H1 (cell line): ENCODE measurements at regions not wholly inside any gene's neighbourhood (a gene's known extent, or its start where the extent isn't known, plus 50 kb on each side); places are given as distances from the start of the nearest gene placed in this dataset.

Source experiments
- CTCF ChIA-PET: fragments of 300-600 bp; sonication (Branson Sonifier 250); formaldehyde crosslinking; loops from one replicate; lab custom pipeline; 2021; ENCODE audit not compliant: partially characterized antibody; lab: Charles Lee
- POLR2A ChIA-PET: fragments of 300-600 bp; sonication (Branson Sonifier 250); formaldehyde crosslinking; loops from one replicate; lab custom pipeline; 2021; ENCODE audit warnings: inconsistent platforms; ENCODE audit not compliant: partially characterized antibody; lab: Charles Lee
- DNase-seq, 2 experiments: peaks; one replicate each; pipeline versions ENCODE4 v3.0.0 to v3.0.0-alpha.2; 2010 to 2022; ENCODE audit warnings: low spot score in 2 of 2, low read depth in 1 of 2, mixed read lengths in 1 of 2
- FAIRE-seq: peaks from 2 replicates; lab custom pipeline; 2011; peaks lifted over from hg19 to GRCh38; lab: Jason Lieb, UNC
- H2AFZ ChIP-seq: 2 replicates; pipeline ENCODE4 v1.8.1; 2012; ENCODE audit warnings: low read length, inconsistent platforms
- H2AK5ac ChIP-seq: 2 replicates; pipeline ENCODE4 v1.6.1; 2013; ENCODE audit warnings: low read depth, low read length
- H2BK120ac ChIP-seq: replicated peaks from 2 replicates; pipeline ENCODE3; 2013; ENCODE audit warnings: low read depth, low read length, inconsistent platforms
- H2BK12ac ChIP-seq: 2 replicates; pipeline ENCODE4 v1.6.1; 2013; ENCODE audit warnings: low read depth, low read length
- H2BK15ac ChIP-seq: 2 replicates; pipeline ENCODE4 v1.6.1; 2013; ENCODE audit warnings: low read length
- H2BK20ac ChIP-seq: 2 replicates; pipeline ENCODE4 v1.6.1; 2013; ENCODE audit warnings: low read length
- H2BK5ac ChIP-seq: 2 replicates; pipeline ENCODE4 v1.6.1; 2013; ENCODE audit warnings: low read depth, low read length
- H3K14ac ChIP-seq: 2 replicates; pipeline ENCODE4 v1.6.1; 2013; ENCODE audit warnings: inconsistent platforms; ENCODE audit not compliant: insufficient read length
- H3K18ac ChIP-seq: 2 replicates; pipeline ENCODE4 v1.6.1; 2013; ENCODE audit warnings: low read length; ENCODE audit errors: extremely low read depth
- H3K23ac ChIP-seq: 2 replicates; pipeline ENCODE4 v1.6.1; 2013; ENCODE audit warnings: inconsistent platforms; ENCODE audit not compliant: insufficient read length
- H3K23me2 ChIP-seq: 2 replicates; pipeline ENCODE4 v1.6.1; 2013; ENCODE audit warnings: low read depth, low read length
- H3K27ac ChIP-seq: 2 replicates; pipeline ENCODE4 v1.6.1; 2011; ENCODE audit warnings: low read depth, low read length, inconsistent platforms
- H3K27me3 ChIP-seq, 4 experiments: replicated peaks in 1 of 4; 1 replicate in 1 of 4; 2 replicates in 3 of 4; pipeline versions ENCODE4 v1.6.1 to v1.8.1; 2011 to 2013; ENCODE audit warnings: low read length in 3 of 4, mild to moderate bottlenecking in 3 of 4, inconsistent platforms in 2 of 4, mixed read lengths in 2 of 4, moderate library complexity in 1 of 4; ENCODE audit not compliant: control insufficient read depth in 3 of 4, insufficient read depth in 3 of 4; ENCODE audit errors: extremely low read depth in 1 of 4
- H3K36me3 ChIP-seq, 4 experiments: 2 replicates each; pipeline versions ENCODE4 v1.6.1 to v1.8.1; 2011 to 2013; ENCODE audit warnings: mild to moderate bottlenecking in 4 of 4, low read length in 3 of 4, moderate library complexity in 2 of 4, control low read depth in 1 of 4, inconsistent platforms in 1 of 4; ENCODE audit not compliant: insufficient read depth in 4 of 4, control insufficient read depth in 2 of 4
- H3K4ac ChIP-seq: replicated peaks from 2 replicates; pipeline ENCODE3; 2013; ENCODE audit warnings: low read length, low read depth, mixed read lengths, inconsistent platforms; ENCODE audit not compliant: insufficient read length
- H3K4me1 ChIP-seq, 4 experiments: replicated peaks in 1 of 4; 1 replicate in 1 of 4; 2 replicates in 3 of 4; pipeline versions ENCODE4 v1.6.1 to v1.8.1; 2011 to 2013; ENCODE audit warnings: low read length in 3 of 4, inconsistent platforms in 2 of 4, mixed read lengths in 1 of 4; ENCODE audit not compliant: insufficient read depth in 4 of 4, control insufficient read depth in 3 of 4
- H3K4me2 ChIP-seq, 2 experiments: 2 replicates each; pipeline versions ENCODE4 v1.6.1 to v1.8.1; 2011 to 2013; ENCODE audit warnings: low read depth in 2 of 2, low read length in 2 of 2, control low read depth in 1 of 2, inconsistent platforms in 1 of 2, mild to moderate bottlenecking in 1 of 2; ENCODE audit not compliant: insufficient read depth in 1 of 2
- H3K4me3 ChIP-seq, 4 experiments: fragments of 200-600, 300-600 bp in 1 of 4; sonication (generic), shearing (Covaris generic), sonication (Bioruptor Twin) in 1 of 4; 2 replicates each; pipeline versions ENCODE4 v1.5.1 to v1.8.1; 2011 to 2016; ENCODE audit warnings: low read length in 4 of 4, low read depth in 3 of 4, control low read depth in 2 of 4, inconsistent platforms in 2 of 4, mild to moderate bottlenecking in 2 of 4, mixed read lengths in 1 of 4, moderate library complexity in 1 of 4; ENCODE audit not compliant: insufficient read depth in 2 of 4; ENCODE audit errors: extremely low read depth in 1 of 4
- H3K56ac ChIP-seq: replicated peaks from 2 replicates; pipeline ENCODE3; 2013; ENCODE audit warnings: low read depth, mild to moderate bottlenecking, mixed read lengths, low read length, inconsistent platforms; ENCODE audit not compliant: insufficient read length
- H3K79me1 ChIP-seq: 2 replicates; pipeline ENCODE4 v1.6.1; 2013; ENCODE audit warnings: low read depth, low read length, control low read depth
- H3K79me2 ChIP-seq, 2 experiments: 2 replicates each; pipeline versions ENCODE4 v1.6.1 to v1.8.1; 2012 to 2013; ENCODE audit warnings: low read length in 2 of 2, mild to moderate bottlenecking in 2 of 2, inconsistent platforms in 1 of 2; ENCODE audit not compliant: insufficient read depth in 2 of 2, control insufficient read depth in 1 of 2
- H3K9ac ChIP-seq, 4 experiments: replicated peaks in 1 of 4; 1 replicate in 1 of 4; 2 replicates in 3 of 4; pipeline versions ENCODE4 v1.6.1 to v1.8.1; 2011 to 2013; ENCODE audit warnings: low read depth in 3 of 4, low read length in 3 of 4, control low read depth in 2 of 4, mild to moderate bottlenecking in 2 of 4, moderate library complexity in 2 of 4, inconsistent platforms in 1 of 4; ENCODE audit errors: extremely low read depth in 1 of 4
- H3K9me3 ChIP-seq, 2 experiments: 2 replicates each; pipeline versions ENCODE4 v1.6.1 to v1.8.1; 2012 to 2013; ENCODE audit warnings: mild to moderate bottlenecking in 2 of 2, moderate library complexity in 2 of 2, control low read depth in 1 of 2, inconsistent platforms in 1 of 2, low read depth in 1 of 2, low read length in 1 of 2, mixed read lengths in 1 of 2; ENCODE audit not compliant: insufficient read depth in 2 of 2
- H4K20me1 ChIP-seq, 2 experiments: replicated peaks in 1 of 2; 2 replicates each; pipeline versions ENCODE3 to v1.8.1; 2011 to 2013; ENCODE audit warnings: inconsistent platforms in 2 of 2, low read length in 2 of 2, mild to moderate bottlenecking in 1 of 2; ENCODE audit not compliant: insufficient read depth in 2 of 2, control insufficient read depth in 1 of 2
- H4K5ac ChIP-seq: 2 replicates; pipeline ENCODE4 v1.6.1; 2013; ENCODE audit warnings: low read length, low read depth, mixed read lengths, inconsistent platforms; ENCODE audit not compliant: insufficient read length
- H4K8ac ChIP-seq: 2 replicates; pipeline ENCODE4 v1.8.0; 2013; ENCODE audit warnings: mild to moderate bottlenecking, moderate library complexity, low read length, inconsistent platforms; ENCODE audit not compliant: insufficient read depth; ENCODE audit errors: extremely low read depth
- H4K91ac ChIP-seq: replicated peaks from 2 replicates; pipeline ENCODE3; 2013; ENCODE audit warnings: low read length, mixed read lengths, inconsistent platforms; ENCODE audit not compliant: insufficient read length
- ASH2L ChIP-seq: fragments of 200-600, 300-600 bp; sonication (generic); IDR thresholded peaks from one replicate; pipeline ENCODE4 v1.7.1; 2017; ENCODE audit warnings: low read length
- ATF2 ChIP-seq: IDR thresholded peaks from 2 replicates; pipeline ENCODE4 v1.6.1; 2012; ENCODE audit warnings: low read length, inconsistent platforms
- BRCA1 ChIP-seq: IDR thresholded peaks from 2 replicates; pipeline ENCODE4 v1.6.1; 2012; ENCODE audit warnings: low read depth, low read length, improper control_type of control experiment
- CBX8 ChIP-seq: fragments of 300-800, 300-1000 bp; sonication (generic); IDR thresholded peaks from 2 replicates; pipeline ENCODE4 v1.7.1; 2016; ENCODE audit warnings: low read depth, low read length, borderline replicate concordance
- CHD1 ChIP-seq: IDR thresholded peaks from 2 replicates; pipeline ENCODE4 v1.6.1; 2012; ENCODE audit warnings: low read depth, low read length, improper control_type of control experiment
- CREB1 ChIP-seq: IDR thresholded peaks from 2 replicates; pipeline ENCODE4 v1.6.1; 2012; ENCODE audit warnings: inconsistent platforms
- EP300 ChIP-seq, 2 experiments: IDR thresholded peaks; 1 replicate in 1 of 2; 2 replicates in 1 of 2; pipeline ENCODE4 v1.6.1; 2011 to 2012; ENCODE audit warnings: low read depth in 2 of 2, low read length in 2 of 2, mild to moderate bottlenecking in 2 of 2, borderline replicate concordance in 1 of 2, inconsistent platforms in 1 of 2, moderate library complexity in 1 of 2
- MAFK ChIP-seq: IDR thresholded peaks from 2 replicates; pipeline ENCODE4 v1.6.1; 2012; ENCODE audit warnings: low read depth, mild to moderate bottlenecking, improper control_type of control experiment, low read length
- RNF2 ChIP-seq: fragments of 200-900, 300-1000 bp; sonication (generic); IDR thresholded peaks from 2 replicates; pipeline ENCODE4 v1.7.1; 2016; ENCODE audit warnings: borderline replicate concordance, low read depth, mild to moderate bottlenecking, antibody characterized with exemption, low read length; ENCODE audit not compliant: poor library complexity, severe bottlenecking; ENCODE audit errors: missing control alignments
- SP1 ChIP-seq: IDR thresholded peaks from 2 replicates; pipeline ENCODE4 v1.6.1; 2011; ENCODE audit warnings: low read depth, low read length
- SUZ12 ChIP-seq: fragments of 200-600 bp; sonication (generic); IDR thresholded peaks from 2 replicates; pipeline ENCODE4 v1.6.1; 2012; ENCODE audit warnings: mild to moderate bottlenecking, inconsistent platforms, low read length, moderate library complexity, mixed read lengths
- TAF7 ChIP-seq: optimal IDR thresholded peaks from 2 replicates; pipeline ENCODE3; 2011; ENCODE audit warnings: low read depth, mild to moderate bottlenecking, inconsistent platforms, low read length, moderate library complexity, borderline replicate concordance
- TCF12 ChIP-seq: IDR thresholded peaks from 2 replicates; pipeline ENCODE4 v1.6.1; 2011; ENCODE audit warnings: low read depth, mild to moderate bottlenecking, low read length
- WGBS, 2 experiments: shearing (Covaris generic) in 1 of 2; methylation state at CpG; one replicate each; pipeline versions ENCODE4 v1.1.6 to v1.1.7; 2013 to 2015; ENCODE audit warnings: low lambda C conversion rate in 2 of 2, mixed read lengths in 2 of 2, inconsistent platforms in 1 of 2, low coverage in 1 of 2, missing lambda C conversion rate in 1 of 2; ENCODE audit not compliant: insufficient replicate concordance in 2 of 2, insufficient coverage in 1 of 2, insufficient read length in 1 of 2; ENCODE audit errors: extremely low coverage in 1 of 2, missing lambda C conversion rate in 1 of 2; 5-methylcytosine and 5-hydroxymethylcytosine counted together

GRCh38 chr20:2245637-2246036 is 50.2 kb upstream of the TGM3 start:
- no peaks in the 10 kb centered on the region for H3K27me3 ChIP-seq
- H3K56ac ChIP-seq: no peak overlapping the region
- H3K79me2 ChIP-seq: no peaks in the 10 kb centered on the region
- H3K18ac ChIP-seq: no peak overlapping the region; the same call in 1 of the 2 replicates
- WGBS, 2 experiments: 46% methylated on average over 1 of the region's 1 CpG; no CpG with 5 or more reads in 1 of the 2 experiments
- H4K91ac ChIP-seq: no peak overlapping the region
- H2AK5ac ChIP-seq: no peak overlapping the region
- H3K79me1 ChIP-seq: no peaks in the 10 kb centered on the region
- H3K23me2 ChIP-seq: no peaks in the 10 kb centered on the region; the same call in 1 of the 2 replicates
- H3K9me3 ChIP-seq: no peaks in the 10 kb centered on the region
- peak overlapping the region; percentile 76; the same call in 1 of the 2 replicates for H2BK20ac ChIP-seq
- peak overlapping the region; percentile 26 to 43 for H3K4me2 ChIP-seq
- H3K14ac ChIP-seq: no peak overlapping the region
- H2BK120ac ChIP-seq: no peak overlapping the region
- ChIA-PET CTCF (interaction anchor here (0.6 to 2.3 kb wide), 7 partner anchors 9 to 377 kb away, joined by 3 to 15 read pairs (median 4); no protein-coding TSS in a partner anchor), POLR2A (interaction anchor here (1.5 to 2.1 kb wide), 2 partner anchors 38 to 225 kb away, joined by 5 to 6 read pairs; partner anchors contain the start of gene SNRPB)
- H3K9ac ChIP-seq: no peak overlapping the region
- H4K5ac ChIP-seq: no peak overlapping the region
- H3K4me1 ChIP-seq: peaks cover 13 to 23% (median 17%) of the 10 kb centered on the region in 4 experiments
- no peak overlapping the region for H2BK15ac ChIP-seq
- no peaks in the 10 kb centered on the region for H3K36me3 ChIP-seq
- H2BK12ac ChIP-seq: peak overlapping the region; percentile 33; the same call in 1 of the 2 replicates
- no peak overlapping the region for H3K4ac ChIP-seq
- FAIRE-seq: peak; percentile 7
- H4K8ac ChIP-seq: no peak overlapping the region
- peak in 1 of 2 experiments; percentile 54 for DNase-seq
- H3K23ac ChIP-seq: no peak overlapping the region
- H2AFZ ChIP-seq: no peak overlapping the region
- no peaks in the 10 kb centered on the region for H4K20me1 ChIP-seq
- H2BK5ac ChIP-seq: no peak overlapping the region
- no peak overlapping the region for H3K4me3 ChIP-seq
- no peak overlapping the region for H3K27ac ChIP-seq
- TF ChIP-seq ATF2 (no peak), SUZ12 (no peak), BRCA1 (no peak), MAFK (no peak), ASH2L (no peak), RNF2 (no peak), CBX8 (no peak), EP300 (IDR thresholded peaks at IDR 0.05; ENCODE audit: borderline replicate concordance in 1 of 2, low read depth in 2 of 2, low read length in 2 of 2) (no peak), CREB1 (no peak), CHD1 (no peak), TCF12 (no peak), SP1 (no peak), TAF7 (no peak)
